GM19438 (cell line): ENCODE measurements at regions not wholly inside any gene's neighbourhood (a gene's known extent, or its start where the extent isn't known, plus 50 kb on each side); places are given as distances from the start of the nearest gene placed in this dataset.
"Not testable (repeated sequence)": the region's sequence is repeated elsewhere in the genome, so short reads cannot be mapped to it uniquely, and the experiment has no call there.

Experiments
- ATAC-seq: cut with Tn5 transposase; IDR thresholded peaks from one replicate; pipeline ENCODE4 v1.9.1; 2021; ENCODE audit warnings: low read depth; ENCODE audit not compliant: unreplicated experiment

GRCh38 chr12:68477906-68478305 is 132.8 kb upstream of the RAP1B start:
- ATAC-seq: no peak

GRCh38 chr12:68478516-68479260 is 132.0 kb upstream of the RAP1B start:
- ATAC-seq: no peak

GRCh38 chr12:68479261-68479895 is 131.3 kb upstream of the RAP1B start:
- no peak for ATAC-seq

- no peak for ATAC-seq
Measured at GRCh38 chr12:68479896-68480291, 130.8 kb upstream of the RAP1B start.

GRCh38 chr12:68480526-68480925 is 130.2 kb upstream of the RAP1B start:
- no peak for ATAC-seq

GRCh38 chr12:68481181-68481941 is 129.3 kb upstream of the RAP1B start:
- peak; percentile 57 for ATAC-seq

- no peak for ATAC-seq
Measured at GRCh38 chr12:68482014-68482413, 128.7 kb upstream of the RAP1B start.

GRCh38 chr12:68482660-68483059 is 128.0 kb upstream of the RAP1B start:
- peak; percentile 54 for ATAC-seq

GRCh38 chr12:68483592-68484383 is 126.9 kb upstream of the RAP1B start:
- ATAC-seq: no peak

- ATAC-seq: not testable (repeated sequence)
Measured at GRCh38 chr12:68484578-68484977, 126.1 kb upstream of the RAP1B start.

- not testable (repeated sequence) for ATAC-seq
Measured at GRCh38 chr12:68486449-68486848, 124.2 kb upstream of the RAP1B start.

GRCh38 chr12:68487721-68488309 is 122.9 kb upstream of the RAP1B start:
- ATAC-seq: no peak

GRCh38 chr12:68489273-68489672 is 121.4 kb upstream of the RAP1B start:
- no peak for ATAC-seq

- no peak for ATAC-seq
Measured at GRCh38 chr12:68490476-68490875, 120.2 kb upstream of the RAP1B start.

- ATAC-seq: no peak
Measured at GRCh38 chr12:68491204-68491960, 119.3 kb upstream of the RAP1B start.

GRCh38 chr12:68495336-68496070 is 115.2 kb upstream of the RAP1B start:
- no peak for ATAC-seq

GRCh38 chr12:68497107-68497506 is 113.6 kb upstream of the RAP1B start:
- ATAC-seq: no peak

GRCh38 chr12:68497702-68498101 is 113.0 kb upstream of the RAP1B start:
- ATAC-seq: no peak

- ATAC-seq: no peak
Measured at GRCh38 chr12:68498736-68499135, 112.0 kb upstream of the RAP1B start.
